ENCODE measurements at regions not wholly inside any gene's neighbourhood (a gene's known extent, or its start where the extent isn't known, plus 50 kb on each side); places are given as distances from the start of the nearest gene placed in this dataset.

GRCh38 chr12:130090542-130090941 is 71.7 kb upstream of the FZD10 start:
- TF ChIP-seq POLR2A (IDR thresholded peaks at IDR 0.05) (no peak), CTCF (IDR thresholded peaks at IDR 0.05) (no peak)
